ENCODE measurements at regions not wholly inside any gene's neighbourhood (a gene's known extent, or its start where the extent isn't known, plus 50 kb on each side); places are given as distances from the start of the nearest gene placed in this dataset.

DNA sequence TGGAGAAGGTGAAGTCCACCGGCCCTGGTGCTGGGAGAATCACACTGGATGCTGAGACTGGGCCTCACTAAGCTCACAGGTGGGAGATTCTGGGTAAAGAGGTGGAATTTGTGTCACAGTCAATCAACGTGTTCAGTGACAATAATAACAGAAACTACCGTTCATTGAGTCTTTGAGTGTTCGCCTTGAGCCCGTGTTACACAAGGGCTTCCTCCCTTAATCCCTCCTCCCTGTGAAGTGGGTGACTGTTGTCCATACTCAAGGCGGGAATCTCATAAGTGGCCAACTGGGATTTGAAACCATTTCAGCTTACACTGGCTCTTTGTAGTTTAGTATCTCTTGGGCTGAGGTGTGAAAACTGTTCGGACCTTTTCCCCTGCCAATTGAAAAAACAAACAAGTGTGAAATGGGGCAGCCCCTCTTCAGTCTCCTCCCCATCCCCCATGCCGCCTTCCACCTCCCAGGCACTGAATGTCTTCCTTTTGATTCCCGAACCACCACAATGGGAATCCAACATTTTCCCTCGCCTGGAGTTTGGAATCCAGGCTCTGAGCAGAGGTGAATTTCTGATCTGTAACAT, 502.4 kb downstream of the MIAT start:
- Histone ChIP-seq H3K4ac (ENCODE audit: low read depth, low read length) (no peak overlapping the region), H4K91ac (ENCODE audit: insufficient read length, low read depth, low read length) (no peak overlapping the region), H2BK20ac (ENCODE audit: low read depth, low read length, poor library complexity, severe bottlenecking) (no peak overlapping the region), H3K79me2 (ENCODE audit: insufficient read depth, low read length) (no peaks in the 10 kb centered on the region), H4K8ac (replicated peaks; ENCODE audit: insufficient read length, low read depth, low read length) (no peak overlapping the region), H3K9ac (ENCODE audit: extremely low read depth, insufficient read length, low read length) (no peak overlapping the region), H2AK5ac (ENCODE audit: insufficient read length, low read length) (no peak overlapping the region), H4K5ac (ENCODE audit: insufficient read length, low read depth, low read length) (no peak overlapping the region), H2BK12ac (ENCODE audit: insufficient read length, low read depth, low read length) (no peak overlapping the region), H2BK15ac (ENCODE audit: low read depth, low read length) (no peak overlapping the region), H3K9me3 (ENCODE audit: control insufficient read depth, low read depth, low read length) (no peaks in the 10 kb centered on the region), H3K79me1 (ENCODE audit: insufficient read depth, low read depth, low read length, poor library complexity, severe bottlenecking) (no peaks in the 10 kb centered on the region), H4K20me1 (ENCODE audit: control insufficient read depth, insufficient read depth, insufficient read length) (no peaks in the 10 kb centered on the region), H3K4me1 (ENCODE audit: insufficient read depth, low read length) (0 out of 2 replicates have a peak, but pooled peaks cover 3% of the 10 kb centered on the region), H2BK5ac (ENCODE audit: insufficient read length, low read length) (no peak overlapping the region), H3T11ph (ENCODE audit: low read length) (no peak overlapping the region), H3K56ac (ENCODE audit: insufficient read length, low read depth, low read length) (no peak overlapping the region), H2AFZ (ENCODE audit: low read length) (no peak overlapping the region), H3K23ac (ENCODE audit: insufficient read length, low read depth, low read length) (no peak overlapping the region), H3K23me2 (ENCODE audit: insufficient read length, low read depth, low read length, poor library complexity, severe bottlenecking) (no peaks in the 10 kb centered on the region), H3K14ac (ENCODE audit: insufficient read depth, low read length) (no peak overlapping the region), H3K18ac (ENCODE audit: insufficient read length, low read depth, low read length) (no peak overlapping the region), H2BK120ac (ENCODE audit: low read depth, low read length, poor library complexity, severe bottlenecking) (no peak overlapping the region), H3K4me2 (ENCODE audit: insufficient read depth, insufficient read length, low read length) (no peak overlapping the region), H3K27me3 (ENCODE audit: insufficient read depth, low read length) (no peaks in the 10 kb centered on the region), H3K27ac (ENCODE audit: insufficient read length, low read depth, low read length) (no peak overlapping the region)
- TF ChIP-seq, protein P1, sequence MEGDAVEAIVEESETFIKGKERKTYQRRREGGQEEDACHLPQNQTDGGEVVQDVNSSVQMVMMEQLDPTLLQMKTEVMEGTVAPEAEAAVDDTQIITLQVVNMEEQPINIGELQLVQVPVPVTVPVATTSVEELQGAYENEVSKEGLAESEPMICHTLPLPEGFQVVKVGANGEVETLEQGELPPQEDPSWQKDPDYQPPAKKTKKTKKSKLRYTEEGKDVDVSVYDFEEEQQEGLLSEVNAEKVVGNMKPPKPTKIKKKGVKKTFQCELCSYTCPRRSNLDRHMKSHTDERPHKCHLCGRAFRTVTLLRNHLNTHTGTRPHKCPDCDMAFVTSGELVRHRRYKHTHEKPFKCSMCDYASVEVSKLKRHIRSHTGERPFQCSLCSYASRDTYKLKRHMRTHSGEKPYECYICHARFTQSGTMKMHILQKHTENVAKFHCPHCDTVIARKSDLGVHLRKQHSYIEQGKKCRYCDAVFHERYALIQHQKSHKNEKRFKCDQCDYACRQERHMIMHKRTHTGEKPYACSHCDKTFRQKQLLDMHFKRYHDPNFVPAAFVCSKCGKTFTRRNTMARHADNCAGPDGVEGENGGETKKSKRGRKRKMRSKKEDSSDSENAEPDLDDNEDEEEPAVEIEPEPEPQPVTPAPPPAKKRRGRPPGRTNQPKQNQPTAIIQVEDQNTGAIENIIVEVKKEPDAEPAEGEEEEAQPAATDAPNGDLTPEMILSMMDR (conservative IDR thresholded peaks at IDR 0.05): no peak
- Mint-ChIP-seq H3K4me3 (no peak overlapping the region), H3K27ac (no peak overlapping the region), H3K27me3 (ENCODE audit: low read depth) (peaks cover 39% of the 10 kb centered on the region), H3K36me3 (ENCODE audit: insufficient read depth in 1 of 3, low read depth in 3 of 3) (no peaks in the 10 kb centered on the region), H3K9me3 (no peaks in the 10 kb centered on the region), H3K4me1 (peaks cover 7 to 33% of the 10 kb centered on the region in 2 experiments; a peak in 3 of 4 replicates)
- WGBS (ENCODE audit: extremely low coverage, insufficient read length, low lambda C conversion rate): no CpG with 5 or more reads among the region's 10 CpGs
- no peak for DNase-seq
